WTC11 (cell line): ENCODE measurements at regions not wholly inside any gene's neighbourhood (a gene's known extent, or its start where the extent isn't known, plus 50 kb on each side); places are given as distances from the start of the nearest gene placed in this dataset.

Source experiments
- ATAC-seq: fragments of 200-7000 bp; cut with Tn5 transposase; 2 replicates; pipeline ENCODE4 v1.10.0; 2021; ENCODE audit warnings: mild to moderate bottlenecking, moderate library complexity
- CTCF ChIA-PET: fragments of 300-600 bp; sonication (Branson Sonifier 250); formaldehyde crosslinking; loops from one replicate; lab custom pipeline; 2021; ENCODE audit warnings: antibody characterized with exemption; lab: Charles Lee
- POLR2A ChIA-PET: fragments of 350-600 bp; sonication (Branson Sonifier 250); formaldehyde crosslinking; loops from one replicate; lab custom pipeline; 2021; ENCODE audit warnings: antibody characterized with exemption; lab: Charles Lee
- DNase-seq: peaks from one replicate; pipeline ENCODE4 v3.0.0; 2021; ENCODE audit warnings: low spot score
- H3K27ac Mint-ChIP-seq: 2 replicates; pipeline ENCODE4 v1.8.0; 2021; ENCODE audit warnings: mixed read lengths
- H3K27me3 Mint-ChIP-seq: 2 replicates; pipeline ENCODE4 v1.8.0; 2021; ENCODE audit warnings: low read depth, mild to moderate bottlenecking, moderate library complexity, mixed read lengths
- H3K36me3 Mint-ChIP-seq: 2 replicates; pipeline ENCODE4 v1.8.0; 2021; ENCODE audit warnings: mixed read lengths
- H3K4me1 Mint-ChIP-seq: 2 replicates; pipeline ENCODE4 v1.8.0; 2022; ENCODE audit warnings: mixed read lengths
- H3K4me3 Mint-ChIP-seq: 2 replicates; pipeline ENCODE4 v1.8.0; 2021; ENCODE audit warnings: mild to moderate bottlenecking, moderate library complexity, mixed read lengths
- H3K9me3 Mint-ChIP-seq: 2 replicates; pipeline ENCODE4 v1.8.0; 2021; ENCODE audit warnings: mixed read lengths
- GABPB1 ChIP-seq: sonication (generic); formaldehyde crosslinking; IDR thresholded peaks from 2 replicates; pipeline ENCODE4 v1.8.1; 2023; ENCODE audit warnings: mild to moderate bottlenecking, missing genetic modification reagents
- RELA ChIP-seq: sonication (generic); formaldehyde crosslinking; IDR thresholded peaks from 2 replicates; pipeline ENCODE4 v1.8.1; 2022; ENCODE audit warnings: missing genetic modification reagents, mild to moderate bottlenecking, borderline replicate concordance
- SMAD3 ChIP-seq: sonication (generic); formaldehyde crosslinking; IDR thresholded peaks from 2 replicates; pipeline ENCODE4 v1.8.0; 2022; ENCODE audit warnings: missing genetic modification reagents, mild to moderate bottlenecking, borderline replicate concordance
- TP53 ChIP-seq: sonication (generic); formaldehyde crosslinking; IDR thresholded peaks from 2 replicates; pipeline ENCODE4 v1.8.1; 2023; ENCODE audit warnings: mild to moderate bottlenecking, missing genetic modification reagents
- ZNF219 ChIP-seq: sonication (generic); formaldehyde crosslinking; IDR thresholded peaks from 2 replicates; pipeline ENCODE4 v1.8.0; 2023; ENCODE audit warnings: missing genetic modification reagents, mild to moderate bottlenecking, borderline replicate concordance
- ZNF317 ChIP-seq: sonication (generic); formaldehyde crosslinking; IDR thresholded peaks from 2 replicates; pipeline ENCODE4 v1.8.1; 2023; ENCODE audit warnings: low read depth, mild to moderate bottlenecking, moderate library complexity, missing genetic modification reagents, borderline replicate concordance
- TF ChIP-seq, protein P1 (sequence below): sonication (generic); formaldehyde crosslinking; IDR thresholded peaks from 2 replicates; pipeline ENCODE4 v1.8.1; 2022; ENCODE audit warnings: mild to moderate bottlenecking, moderate library complexity, missing genetic modification reagents
- TF ChIP-seq, protein P2 (sequence below): sonication (generic); formaldehyde crosslinking; IDR thresholded peaks from 2 replicates; pipeline ENCODE4 v1.8.1; 2023; ENCODE audit warnings: mild to moderate bottlenecking, missing genetic modification reagents
- TF ChIP-seq, protein P3 (sequence below): sonication (generic); formaldehyde crosslinking; IDR thresholded peaks from 2 replicates; pipeline ENCODE4 v1.8.0; 2022; ENCODE audit warnings: mild to moderate bottlenecking, missing genetic modification reagents
- TF ChIP-seq, protein P4 (sequence below): fragments of 250-450 bp; sonication (Bioruptor Pico); IDR thresholded peaks from 2 replicates; pipeline ENCODE4 v1.9.0; 2021; ENCODE audit warnings: mild to moderate bottlenecking
- TF ChIP-seq, protein P5 (sequence below): sonication (generic); formaldehyde crosslinking; IDR thresholded peaks from 2 replicates; pipeline ENCODE4 v1.8.0; 2023; ENCODE audit warnings: missing genetic modification reagents, mild to moderate bottlenecking, borderline replicate concordance
- TF ChIP-seq, protein P6 (sequence below): sonication (generic); formaldehyde crosslinking; IDR thresholded peaks from 2 replicates; pipeline ENCODE4 v1.8.1; 2023; ENCODE audit warnings: mild to moderate bottlenecking, missing genetic modification reagents, borderline replicate concordance
- TF ChIP-seq, protein P7 (sequence below): sonication (generic); formaldehyde crosslinking; conservative IDR thresholded peaks from 2 replicates; pipeline ENCODE4 v1.8.1; 2023; ENCODE audit warnings: mild to moderate bottlenecking, low read depth, missing genetic modification reagents, moderate library complexity
- TF ChIP-seq, protein P8 (sequence below): fragments of 250-450 bp; sonication (Bioruptor Pico); IDR thresholded peaks from 2 replicates; pipeline ENCODE4 v1.9.0; 2021; ENCODE audit warnings: mild to moderate bottlenecking, borderline replicate concordance

DNA sequence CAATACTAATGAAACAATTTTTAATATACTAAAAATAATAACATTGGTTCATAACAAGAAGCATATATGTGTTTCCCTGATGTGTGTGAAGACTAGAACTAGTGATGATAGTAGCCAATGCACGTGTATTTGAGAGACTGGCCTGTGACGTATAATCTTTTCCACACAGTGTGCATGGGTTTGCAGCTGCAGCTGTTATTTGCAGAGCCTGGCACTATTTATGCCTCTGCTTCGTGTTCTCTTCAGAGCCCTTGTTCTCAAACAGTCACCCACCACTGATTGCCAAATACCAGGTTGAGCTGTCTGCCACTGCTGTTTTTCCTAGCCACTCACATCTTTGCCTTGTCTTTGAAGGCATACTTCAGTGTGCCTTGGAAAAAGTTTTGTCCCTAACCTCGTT is 531.7 kb downstream of the ETV1 start:
- no peaks in the 10 kb centered on the region for H3K27me3 Mint-ChIP-seq
- no peak for ATAC-seq
- CTCF ChIA-PET = no interaction called here
- POLR2A ChIA-PET = no interaction called here
- no peaks in the 10 kb centered on the region for H3K36me3 Mint-ChIP-seq
- no peak overlapping the region for H3K27ac Mint-ChIP-seq
- DNase-seq = no peak
- 0 out of 2 replicates have a peak, but pooled peaks cover 4% of the 10 kb centered on the region for H3K9me3 Mint-ChIP-seq
- H3K4me1 Mint-ChIP-seq = no peaks in the 10 kb centered on the region
- H3K4me3 Mint-ChIP-seq = no peak overlapping the region
- TF ChIP-seq ZNF317 (CRISPR knock-in tag) (no peak), RELA (CRISPR knock-in tag) (no peak), GABPB1 (no peak), SMAD3 (no peak), TP53 (CRISPR knock-in tag) (no peak), ZNF219 (no peak)
- TF ChIP-seq, protein P1, sequence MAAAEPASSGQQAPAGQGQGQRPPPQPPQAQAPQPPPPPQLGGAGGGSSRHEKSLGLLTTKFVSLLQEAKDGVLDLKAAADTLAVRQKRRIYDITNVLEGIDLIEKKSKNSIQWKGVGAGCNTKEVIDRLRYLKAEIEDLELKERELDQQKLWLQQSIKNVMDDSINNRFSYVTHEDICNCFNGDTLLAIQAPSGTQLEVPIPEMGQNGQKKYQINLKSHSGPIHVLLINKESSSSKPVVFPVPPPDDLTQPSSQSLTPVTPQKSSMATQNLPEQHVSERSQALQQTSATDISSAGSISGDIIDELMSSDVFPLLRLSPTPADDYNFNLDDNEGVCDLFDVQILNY (CRISPR knock-in tag) = no peak
- TF ChIP-seq, protein P2, sequence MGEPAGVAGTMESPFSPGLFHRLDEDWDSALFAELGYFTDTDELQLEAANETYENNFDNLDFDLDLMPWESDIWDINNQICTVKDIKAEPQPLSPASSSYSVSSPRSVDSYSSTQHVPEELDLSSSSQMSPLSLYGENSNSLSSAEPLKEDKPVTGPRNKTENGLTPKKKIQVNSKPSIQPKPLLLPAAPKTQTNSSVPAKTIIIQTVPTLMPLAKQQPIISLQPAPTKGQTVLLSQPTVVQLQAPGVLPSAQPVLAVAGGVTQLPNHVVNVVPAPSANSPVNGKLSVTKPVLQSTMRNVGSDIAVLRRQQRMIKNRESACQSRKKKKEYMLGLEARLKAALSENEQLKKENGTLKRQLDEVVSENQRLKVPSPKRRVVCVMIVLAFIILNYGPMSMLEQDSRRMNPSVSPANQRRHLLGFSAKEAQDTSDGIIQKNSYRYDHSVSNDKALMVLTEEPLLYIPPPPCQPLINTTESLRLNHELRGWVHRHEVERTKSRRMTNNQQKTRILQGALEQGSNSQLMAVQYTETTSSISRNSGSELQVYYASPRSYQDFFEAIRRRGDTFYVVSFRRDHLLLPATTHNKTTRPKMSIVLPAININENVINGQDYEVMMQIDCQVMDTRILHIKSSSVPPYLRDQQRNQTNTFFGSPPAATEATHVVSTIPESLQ (CRISPR knock-in tag) = no peak
- TF ChIP-seq, protein P3, sequence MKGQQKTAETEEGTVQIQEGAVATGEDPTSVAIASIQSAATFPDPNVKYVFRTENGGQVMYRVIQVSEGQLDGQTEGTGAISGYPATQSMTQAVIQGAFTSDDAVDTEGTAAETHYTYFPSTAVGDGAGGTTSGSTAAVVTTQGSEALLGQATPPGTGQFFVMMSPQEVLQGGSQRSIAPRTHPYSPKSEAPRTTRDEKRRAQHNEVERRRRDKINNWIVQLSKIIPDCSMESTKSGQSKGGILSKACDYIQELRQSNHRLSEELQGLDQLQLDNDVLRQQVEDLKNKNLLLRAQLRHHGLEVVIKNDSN (CRISPR knock-in tag) = no peak
- TF ChIP-seq, protein P4, sequence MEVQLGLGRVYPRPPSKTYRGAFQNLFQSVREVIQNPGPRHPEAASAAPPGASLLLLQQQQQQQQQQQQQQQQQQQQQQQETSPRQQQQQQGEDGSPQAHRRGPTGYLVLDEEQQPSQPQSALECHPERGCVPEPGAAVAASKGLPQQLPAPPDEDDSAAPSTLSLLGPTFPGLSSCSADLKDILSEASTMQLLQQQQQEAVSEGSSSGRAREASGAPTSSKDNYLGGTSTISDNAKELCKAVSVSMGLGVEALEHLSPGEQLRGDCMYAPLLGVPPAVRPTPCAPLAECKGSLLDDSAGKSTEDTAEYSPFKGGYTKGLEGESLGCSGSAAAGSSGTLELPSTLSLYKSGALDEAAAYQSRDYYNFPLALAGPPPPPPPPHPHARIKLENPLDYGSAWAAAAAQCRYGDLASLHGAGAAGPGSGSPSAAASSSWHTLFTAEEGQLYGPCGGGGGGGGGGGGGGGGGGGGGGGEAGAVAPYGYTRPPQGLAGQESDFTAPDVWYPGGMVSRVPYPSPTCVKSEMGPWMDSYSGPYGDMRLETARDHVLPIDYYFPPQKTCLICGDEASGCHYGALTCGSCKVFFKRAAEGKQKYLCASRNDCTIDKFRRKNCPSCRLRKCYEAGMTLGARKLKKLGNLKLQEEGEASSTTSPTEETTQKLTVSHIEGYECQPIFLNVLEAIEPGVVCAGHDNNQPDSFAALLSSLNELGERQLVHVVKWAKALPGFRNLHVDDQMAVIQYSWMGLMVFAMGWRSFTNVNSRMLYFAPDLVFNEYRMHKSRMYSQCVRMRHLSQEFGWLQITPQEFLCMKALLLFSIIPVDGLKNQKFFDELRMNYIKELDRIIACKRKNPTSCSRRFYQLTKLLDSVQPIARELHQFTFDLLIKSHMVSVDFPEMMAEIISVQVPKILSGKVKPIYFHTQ (CRISPR knock-in tag) = no peak
- TF ChIP-seq, protein P5, sequence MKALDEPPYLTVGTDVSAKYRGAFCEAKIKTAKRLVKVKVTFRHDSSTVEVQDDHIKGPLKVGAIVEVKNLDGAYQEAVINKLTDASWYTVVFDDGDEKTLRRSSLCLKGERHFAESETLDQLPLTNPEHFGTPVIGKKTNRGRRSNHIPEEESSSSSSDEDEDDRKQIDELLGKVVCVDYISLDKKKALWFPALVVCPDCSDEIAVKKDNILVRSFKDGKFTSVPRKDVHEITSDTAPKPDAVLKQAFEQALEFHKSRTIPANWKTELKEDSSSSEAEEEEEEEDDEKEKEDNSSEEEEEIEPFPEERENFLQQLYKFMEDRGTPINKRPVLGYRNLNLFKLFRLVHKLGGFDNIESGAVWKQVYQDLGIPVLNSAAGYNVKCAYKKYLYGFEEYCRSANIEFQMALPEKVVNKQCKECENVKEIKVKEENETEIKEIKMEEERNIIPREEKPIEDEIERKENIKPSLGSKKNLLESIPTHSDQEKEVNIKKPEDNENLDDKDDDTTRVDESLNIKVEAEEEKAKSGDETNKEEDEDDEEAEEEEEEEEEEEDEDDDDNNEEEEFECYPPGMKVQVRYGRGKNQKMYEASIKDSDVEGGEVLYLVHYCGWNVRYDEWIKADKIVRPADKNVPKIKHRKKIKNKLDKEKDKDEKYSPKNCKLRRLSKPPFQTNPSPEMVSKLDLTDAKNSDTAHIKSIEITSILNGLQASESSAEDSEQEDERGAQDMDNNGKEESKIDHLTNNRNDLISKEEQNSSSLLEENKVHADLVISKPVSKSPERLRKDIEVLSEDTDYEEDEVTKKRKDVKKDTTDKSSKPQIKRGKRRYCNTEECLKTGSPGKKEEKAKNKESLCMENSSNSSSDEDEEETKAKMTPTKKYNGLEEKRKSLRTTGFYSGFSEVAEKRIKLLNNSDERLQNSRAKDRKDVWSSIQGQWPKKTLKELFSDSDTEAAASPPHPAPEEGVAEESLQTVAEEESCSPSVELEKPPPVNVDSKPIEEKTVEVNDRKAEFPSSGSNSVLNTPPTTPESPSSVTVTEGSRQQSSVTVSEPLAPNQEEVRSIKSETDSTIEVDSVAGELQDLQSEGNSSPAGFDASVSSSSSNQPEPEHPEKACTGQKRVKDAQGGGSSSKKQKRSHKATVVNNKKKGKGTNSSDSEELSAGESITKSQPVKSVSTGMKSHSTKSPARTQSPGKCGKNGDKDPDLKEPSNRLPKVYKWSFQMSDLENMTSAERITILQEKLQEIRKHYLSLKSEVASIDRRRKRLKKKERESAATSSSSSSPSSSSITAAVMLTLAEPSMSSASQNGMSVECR (CRISPR knock-in tag) = no peak
- TF ChIP-seq, protein P6, sequence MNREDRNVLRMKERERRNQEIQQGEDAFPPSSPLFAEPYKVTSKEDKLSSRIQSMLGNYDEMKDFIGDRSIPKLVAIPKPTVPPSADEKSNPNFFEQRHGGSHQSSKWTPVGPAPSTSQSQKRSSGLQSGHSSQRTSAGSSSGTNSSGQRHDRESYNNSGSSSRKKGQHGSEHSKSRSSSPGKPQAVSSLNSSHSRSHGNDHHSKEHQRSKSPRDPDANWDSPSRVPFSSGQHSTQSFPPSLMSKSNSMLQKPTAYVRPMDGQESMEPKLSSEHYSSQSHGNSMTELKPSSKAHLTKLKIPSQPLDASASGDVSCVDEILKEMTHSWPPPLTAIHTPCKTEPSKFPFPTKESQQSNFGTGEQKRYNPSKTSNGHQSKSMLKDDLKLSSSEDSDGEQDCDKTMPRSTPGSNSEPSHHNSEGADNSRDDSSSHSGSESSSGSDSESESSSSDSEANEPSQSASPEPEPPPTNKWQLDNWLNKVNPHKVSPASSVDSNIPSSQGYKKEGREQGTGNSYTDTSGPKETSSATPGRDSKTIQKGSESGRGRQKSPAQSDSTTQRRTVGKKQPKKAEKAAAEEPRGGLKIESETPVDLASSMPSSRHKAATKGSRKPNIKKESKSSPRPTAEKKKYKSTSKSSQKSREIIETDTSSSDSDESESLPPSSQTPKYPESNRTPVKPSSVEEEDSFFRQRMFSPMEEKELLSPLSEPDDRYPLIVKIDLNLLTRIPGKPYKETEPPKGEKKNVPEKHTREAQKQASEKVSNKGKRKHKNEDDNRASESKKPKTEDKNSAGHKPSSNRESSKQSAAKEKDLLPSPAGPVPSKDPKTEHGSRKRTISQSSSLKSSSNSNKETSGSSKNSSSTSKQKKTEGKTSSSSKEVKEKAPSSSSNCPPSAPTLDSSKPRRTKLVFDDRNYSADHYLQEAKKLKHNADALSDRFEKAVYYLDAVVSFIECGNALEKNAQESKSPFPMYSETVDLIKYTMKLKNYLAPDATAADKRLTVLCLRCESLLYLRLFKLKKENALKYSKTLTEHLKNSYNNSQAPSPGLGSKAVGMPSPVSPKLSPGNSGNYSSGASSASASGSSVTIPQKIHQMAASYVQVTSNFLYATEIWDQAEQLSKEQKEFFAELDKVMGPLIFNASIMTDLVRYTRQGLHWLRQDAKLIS = no peak
- TF ChIP-seq, protein P7, sequence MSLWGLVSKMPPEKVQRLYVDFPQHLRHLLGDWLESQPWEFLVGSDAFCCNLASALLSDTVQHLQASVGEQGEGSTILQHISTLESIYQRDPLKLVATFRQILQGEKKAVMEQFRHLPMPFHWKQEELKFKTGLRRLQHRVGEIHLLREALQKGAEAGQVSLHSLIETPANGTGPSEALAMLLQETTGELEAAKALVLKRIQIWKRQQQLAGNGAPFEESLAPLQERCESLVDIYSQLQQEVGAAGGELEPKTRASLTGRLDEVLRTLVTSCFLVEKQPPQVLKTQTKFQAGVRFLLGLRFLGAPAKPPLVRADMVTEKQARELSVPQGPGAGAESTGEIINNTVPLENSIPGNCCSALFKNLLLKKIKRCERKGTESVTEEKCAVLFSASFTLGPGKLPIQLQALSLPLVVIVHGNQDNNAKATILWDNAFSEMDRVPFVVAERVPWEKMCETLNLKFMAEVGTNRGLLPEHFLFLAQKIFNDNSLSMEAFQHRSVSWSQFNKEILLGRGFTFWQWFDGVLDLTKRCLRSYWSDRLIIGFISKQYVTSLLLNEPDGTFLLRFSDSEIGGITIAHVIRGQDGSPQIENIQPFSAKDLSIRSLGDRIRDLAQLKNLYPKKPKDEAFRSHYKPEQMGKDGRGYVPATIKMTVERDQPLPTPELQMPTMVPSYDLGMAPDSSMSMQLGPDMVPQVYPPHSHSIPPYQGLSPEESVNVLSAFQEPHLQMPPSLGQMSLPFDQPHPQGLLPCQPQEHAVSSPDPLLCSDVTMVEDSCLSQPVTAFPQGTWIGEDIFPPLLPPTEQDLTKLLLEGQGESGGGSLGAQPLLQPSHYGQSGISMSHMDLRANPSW = no peak
- TF ChIP-seq, protein P8, sequence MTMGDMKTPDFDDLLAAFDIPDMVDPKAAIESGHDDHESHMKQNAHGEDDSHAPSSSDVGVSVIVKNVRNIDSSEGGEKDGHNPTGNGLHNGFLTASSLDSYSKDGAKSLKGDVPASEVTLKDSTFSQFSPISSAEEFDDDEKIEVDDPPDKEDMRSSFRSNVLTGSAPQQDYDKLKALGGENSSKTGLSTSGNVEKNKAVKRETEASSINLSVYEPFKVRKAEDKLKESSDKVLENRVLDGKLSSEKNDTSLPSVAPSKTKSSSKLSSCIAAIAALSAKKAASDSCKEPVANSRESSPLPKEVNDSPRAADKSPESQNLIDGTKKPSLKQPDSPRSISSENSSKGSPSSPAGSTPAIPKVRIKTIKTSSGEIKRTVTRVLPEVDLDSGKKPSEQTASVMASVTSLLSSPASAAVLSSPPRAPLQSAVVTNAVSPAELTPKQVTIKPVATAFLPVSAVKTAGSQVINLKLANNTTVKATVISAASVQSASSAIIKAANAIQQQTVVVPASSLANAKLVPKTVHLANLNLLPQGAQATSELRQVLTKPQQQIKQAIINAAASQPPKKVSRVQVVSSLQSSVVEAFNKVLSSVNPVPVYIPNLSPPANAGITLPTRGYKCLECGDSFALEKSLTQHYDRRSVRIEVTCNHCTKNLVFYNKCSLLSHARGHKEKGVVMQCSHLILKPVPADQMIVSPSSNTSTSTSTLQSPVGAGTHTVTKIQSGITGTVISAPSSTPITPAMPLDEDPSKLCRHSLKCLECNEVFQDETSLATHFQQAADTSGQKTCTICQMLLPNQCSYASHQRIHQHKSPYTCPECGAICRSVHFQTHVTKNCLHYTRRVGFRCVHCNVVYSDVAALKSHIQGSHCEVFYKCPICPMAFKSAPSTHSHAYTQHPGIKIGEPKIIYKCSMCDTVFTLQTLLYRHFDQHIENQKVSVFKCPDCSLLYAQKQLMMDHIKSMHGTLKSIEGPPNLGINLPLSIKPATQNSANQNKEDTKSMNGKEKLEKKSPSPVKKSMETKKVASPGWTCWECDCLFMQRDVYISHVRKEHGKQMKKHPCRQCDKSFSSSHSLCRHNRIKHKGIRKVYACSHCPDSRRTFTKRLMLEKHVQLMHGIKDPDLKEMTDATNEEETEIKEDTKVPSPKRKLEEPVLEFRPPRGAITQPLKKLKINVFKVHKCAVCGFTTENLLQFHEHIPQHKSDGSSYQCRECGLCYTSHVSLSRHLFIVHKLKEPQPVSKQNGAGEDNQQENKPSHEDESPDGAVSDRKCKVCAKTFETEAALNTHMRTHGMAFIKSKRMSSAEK (CRISPR knock-in tag) = no peak
